GM18868 (cell line): ENCODE measurements at regions not wholly inside any gene's neighbourhood (a gene's known extent, or its start where the extent isn't known, plus 50 kb on each side); places are given as distances from the start of the nearest gene placed in this dataset.
A peak's percentile ranks its signal among the peaks of the same experiment; 100 is the strongest.
"Not testable (repeated sequence)": the region's sequence is repeated elsewhere in the genome, so short reads cannot be mapped to it uniquely, and the experiment has no call there.

Experiments
- ATAC-seq: cut with Tn5 transposase; IDR thresholded peaks from one replicate; pipeline ENCODE4 v1.9.1; 2021; ENCODE audit warnings: mild to moderate bottlenecking, moderate library complexity; ENCODE audit not compliant: unreplicated experiment

DNA sequence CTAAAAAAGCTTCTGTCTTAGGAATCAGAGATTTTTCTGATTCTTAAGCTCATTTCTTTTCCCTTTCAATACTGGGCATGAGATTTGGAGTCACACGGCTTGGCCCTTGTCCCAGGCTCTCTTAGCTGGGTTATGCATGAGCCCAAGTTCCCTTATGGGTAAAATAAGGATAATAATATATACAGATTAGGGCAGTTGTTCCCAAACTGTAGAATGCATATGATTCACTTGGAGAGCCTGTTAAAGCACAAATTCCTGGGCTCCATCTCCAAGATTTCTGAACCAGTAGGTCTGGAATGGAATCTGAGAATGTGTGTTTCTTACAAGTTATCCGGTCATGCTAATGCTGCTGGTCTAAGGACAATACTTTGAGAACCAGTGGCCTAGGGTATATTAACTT, 154.0 kb downstream of the REEP3 start:
- ATAC-seq: no peak

DNA sequence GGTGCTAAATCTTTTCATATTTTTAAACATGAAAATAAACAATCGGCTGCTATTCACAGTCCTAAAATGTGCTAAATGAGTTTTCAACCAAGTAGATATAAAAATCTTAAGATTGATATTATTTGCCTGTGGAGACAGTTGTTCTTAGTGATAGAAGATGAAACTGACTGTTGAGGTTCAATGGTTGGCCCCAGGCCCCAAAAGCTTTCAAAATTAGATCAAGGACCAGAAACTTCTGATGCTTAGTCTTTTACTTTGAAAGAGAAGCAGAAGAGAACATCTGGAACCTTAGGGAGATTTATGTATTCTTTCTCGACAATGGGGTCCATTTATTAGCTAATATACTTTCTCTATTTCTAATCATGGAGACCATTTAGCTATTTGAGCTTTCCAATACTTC, 155.8 kb downstream of the REEP3 start:
- peak; percentile 70 for ATAC-seq

DNA sequence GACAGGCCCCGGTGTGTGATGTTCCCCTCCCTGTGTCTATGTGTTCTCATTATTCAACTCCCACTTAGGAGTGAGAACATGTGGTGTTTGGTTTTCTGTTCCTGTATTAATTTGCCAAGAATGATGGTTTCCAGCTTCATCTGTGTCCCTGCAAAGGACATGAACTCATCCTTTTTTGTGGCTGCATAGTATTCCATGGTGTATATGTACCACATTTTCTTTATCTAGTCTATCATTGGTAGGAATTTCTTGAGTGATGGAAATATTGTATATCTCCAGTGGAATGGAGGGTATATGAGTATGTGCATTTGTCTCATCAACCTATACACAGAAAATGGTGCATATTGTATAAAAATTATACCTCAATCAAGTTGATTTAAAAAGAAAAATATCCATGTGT, 159.3 kb downstream of the REEP3 start:
- ATAC-seq: not testable (repeated sequence)

DNA sequence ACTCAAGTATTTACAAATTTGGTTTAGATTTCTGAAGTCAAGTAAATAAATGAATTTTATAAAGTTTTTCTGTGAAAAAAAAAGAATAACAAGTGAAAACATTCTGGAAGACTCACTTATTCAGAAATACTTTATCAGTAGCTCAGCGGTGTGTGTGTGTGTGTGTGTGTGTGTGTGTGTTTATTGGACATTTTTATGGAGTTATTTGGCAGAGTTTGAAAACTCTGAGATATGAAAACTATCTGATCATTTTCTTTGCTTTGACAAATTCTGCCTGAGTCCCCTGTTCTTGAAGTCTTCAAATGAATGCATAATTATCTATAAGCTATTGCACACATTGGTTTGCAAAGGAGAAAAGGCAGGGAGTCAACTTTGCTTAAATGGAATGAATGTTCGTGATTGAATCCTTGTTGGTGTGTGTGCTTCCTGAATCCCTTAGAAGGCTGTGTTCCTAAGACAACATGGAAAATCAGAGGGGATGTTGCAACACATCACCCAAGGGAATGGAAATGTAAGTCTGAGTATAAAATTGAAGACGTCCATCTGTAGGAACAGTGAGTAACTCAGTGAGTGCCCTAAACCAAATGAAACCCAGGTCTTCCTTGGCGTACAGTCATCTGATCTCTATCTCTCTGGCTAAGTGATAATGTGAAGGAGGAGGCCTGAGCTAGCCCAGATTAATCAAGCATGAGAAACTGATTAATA, 160.9 kb downstream of the REEP3 start:
- peak; percentile 69 for ATAC-seq

DNA sequence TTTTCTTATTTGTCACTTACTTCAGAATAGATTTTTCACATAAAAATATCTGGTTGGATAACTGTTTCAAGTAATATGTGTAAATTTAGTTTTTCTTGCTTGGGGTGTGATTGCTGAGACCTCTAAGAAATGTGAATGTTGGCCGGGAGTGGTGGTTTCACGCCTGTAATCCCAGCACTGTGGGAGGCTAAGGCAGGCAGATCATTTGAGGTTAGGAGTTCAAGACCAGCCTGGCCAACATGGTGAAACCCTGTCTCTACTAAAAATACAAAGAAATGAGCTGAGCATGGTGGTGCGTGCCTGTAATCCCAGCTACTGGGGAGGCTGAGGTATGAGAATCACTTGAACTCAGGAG, 161.5 kb downstream of the REEP3 start:
- ATAC-seq: not testable (repeated sequence)

DNA sequence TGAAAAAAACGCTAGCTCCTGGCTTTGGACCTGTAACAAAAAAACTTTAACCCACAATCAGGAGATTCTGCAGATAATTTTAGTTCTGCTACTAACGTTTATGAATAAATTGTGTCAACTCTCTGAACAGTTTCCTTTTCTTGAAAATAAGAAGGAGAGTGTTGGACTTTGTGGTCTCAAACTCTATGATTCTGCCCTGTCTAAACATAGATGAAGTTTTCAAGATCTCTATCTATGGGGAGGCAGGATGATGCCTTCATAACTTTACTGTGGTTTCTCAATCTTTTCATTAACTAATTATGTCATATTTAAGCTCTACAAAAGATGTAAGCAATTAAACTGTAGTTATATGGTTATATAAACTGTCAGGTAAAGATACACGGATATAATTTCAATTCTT, 162.0 kb downstream of the REEP3 start:
- ATAC-seq: peak; percentile 56

DNA sequence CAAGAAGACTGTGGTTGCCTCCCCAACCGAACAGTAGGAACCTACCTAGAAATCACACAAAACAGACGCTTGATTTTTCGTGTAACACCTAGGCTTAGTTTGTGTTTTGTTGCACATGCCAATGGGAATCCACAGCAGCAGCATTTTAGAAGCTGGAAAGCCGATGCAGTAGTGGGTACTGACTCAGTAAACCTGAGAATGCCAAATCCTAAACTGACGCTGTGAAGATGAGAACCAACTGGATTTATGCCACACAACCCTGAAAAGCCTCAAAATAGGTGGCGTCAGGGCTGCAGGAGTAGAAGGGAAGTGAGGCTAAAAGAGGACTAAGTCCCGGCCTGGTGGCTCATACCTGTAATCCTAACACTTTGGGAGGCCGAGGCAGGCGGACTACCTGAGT, 162.5 kb downstream of the REEP3 start:
- ATAC-seq: no peak

DNA sequence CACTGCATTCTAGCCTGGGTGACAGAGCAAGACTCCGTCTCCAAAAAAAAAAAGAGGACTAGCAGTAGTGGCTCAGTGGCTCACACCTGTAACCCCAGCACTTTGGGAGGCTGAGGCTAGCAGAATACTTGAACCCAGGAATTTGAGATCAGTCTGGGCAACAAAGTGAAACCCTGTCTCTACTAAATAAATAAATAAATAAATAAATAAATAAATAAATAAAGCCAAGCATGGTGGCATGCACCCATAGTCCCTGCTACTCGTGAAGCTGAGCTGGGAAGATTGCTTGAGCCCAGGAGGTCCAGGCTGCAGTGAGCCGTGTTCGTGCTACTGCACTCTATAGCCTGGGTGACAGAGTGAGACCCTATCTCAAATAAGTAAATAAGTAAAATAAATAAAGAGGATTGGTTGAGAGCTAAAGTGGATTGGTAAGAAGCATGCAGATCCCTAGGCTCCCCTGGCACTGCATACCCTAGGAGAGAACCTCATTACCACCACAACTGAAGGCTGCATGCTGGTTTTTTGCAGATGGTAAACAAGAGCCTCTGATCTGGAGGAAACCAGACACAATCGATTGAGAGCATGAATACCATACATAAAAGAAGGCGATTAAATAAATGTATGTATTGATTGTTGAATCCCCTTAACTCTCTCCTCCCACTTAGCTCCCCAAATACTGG, 163.2 kb downstream of the REEP3 start:
- ATAC-seq: no peak

DNA sequence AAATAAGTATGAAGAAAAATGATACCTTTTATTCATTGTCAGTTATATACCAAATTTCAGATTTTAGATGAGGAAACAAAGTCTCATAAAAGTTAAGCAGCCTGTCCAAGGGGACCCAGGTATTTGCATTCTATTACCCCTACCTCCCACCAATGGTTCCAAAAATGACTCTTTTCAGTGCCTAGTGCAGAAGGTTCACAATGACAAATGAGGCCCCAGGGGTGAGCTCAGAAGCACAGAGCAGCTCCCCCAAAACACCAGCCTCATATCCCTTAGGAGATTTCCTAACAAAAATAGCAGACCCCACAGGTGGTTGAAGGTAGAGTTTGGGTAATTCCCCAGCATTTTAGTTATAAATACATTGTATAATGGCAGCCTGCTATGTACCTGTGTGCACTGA, 168.6 kb downstream of the REEP3 start:
- peak; percentile 55 for ATAC-seq

DNA sequence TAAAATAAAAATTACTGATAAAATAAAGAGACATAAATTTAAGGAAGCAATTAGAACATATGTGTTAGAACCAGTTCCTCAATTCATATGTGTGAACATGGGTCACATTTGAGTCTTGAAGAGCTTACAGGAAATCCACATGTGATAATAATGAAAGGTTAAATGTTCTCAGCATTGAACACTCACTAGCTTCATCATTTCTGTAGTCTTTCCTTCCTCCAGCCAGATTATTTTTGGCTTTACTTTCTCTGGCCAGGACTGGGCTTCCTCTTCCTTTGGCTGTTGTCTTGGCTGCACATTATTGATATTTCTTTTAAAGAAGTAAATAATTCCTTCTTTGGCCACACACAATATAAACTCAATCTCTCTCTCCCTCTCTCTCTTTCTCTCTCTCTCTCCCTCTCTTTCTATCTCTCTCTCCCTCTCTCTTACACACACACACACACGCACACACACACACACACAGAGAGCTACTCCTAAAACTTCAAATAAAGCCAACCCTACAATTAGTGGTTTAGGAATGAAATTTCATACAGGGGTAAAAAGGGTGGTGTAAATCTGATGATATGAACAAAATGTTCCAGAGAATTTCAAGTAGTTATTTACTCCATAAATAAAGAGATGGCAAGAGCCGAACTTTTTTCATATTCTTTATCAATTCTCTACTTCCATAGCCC, 171.2 kb downstream of the REEP3 start:
- peak; percentile 81 for ATAC-seq

DNA sequence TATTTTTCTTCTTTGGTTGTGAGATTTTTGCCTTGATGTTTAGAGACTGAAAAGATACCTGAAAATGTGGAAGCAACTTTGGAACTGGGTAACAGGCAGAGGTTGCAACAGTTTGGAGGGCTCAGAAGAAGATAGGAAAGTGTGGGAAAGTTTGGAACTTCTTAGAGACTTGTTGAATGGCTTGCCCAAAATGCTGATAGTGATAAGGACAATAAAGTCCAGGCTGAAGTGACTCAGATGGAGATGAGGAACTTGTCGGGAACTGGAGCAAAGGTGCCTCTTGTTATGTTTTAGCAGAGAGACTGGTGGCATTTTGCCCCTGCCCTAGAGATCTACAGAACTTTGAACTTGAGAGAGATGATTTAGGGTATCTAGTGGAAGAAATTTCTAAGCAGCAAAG, 171.8 kb downstream of the REEP3 start:
- ATAC-seq: not testable (repeated sequence)

DNA sequence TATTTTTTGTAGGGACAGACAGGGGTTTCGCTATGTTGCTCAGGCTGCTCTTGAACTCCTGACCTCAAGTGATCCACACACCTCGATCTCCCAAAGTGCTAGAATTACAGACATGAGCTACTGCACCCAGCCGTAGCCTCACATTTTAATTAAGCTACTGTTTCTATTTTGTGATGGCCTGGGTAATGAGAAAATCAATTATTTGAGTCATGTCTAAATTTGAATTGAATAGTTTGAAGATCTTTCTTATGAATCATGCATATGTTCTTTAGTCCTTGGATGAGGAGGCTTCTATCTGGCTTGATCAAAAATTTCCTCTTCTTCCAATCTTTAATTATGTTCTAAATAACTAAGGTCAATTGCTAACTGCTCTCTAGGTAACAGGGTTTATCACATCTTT, 175.0 kb downstream of the REEP3 start:
- no peak for ATAC-seq

DNA sequence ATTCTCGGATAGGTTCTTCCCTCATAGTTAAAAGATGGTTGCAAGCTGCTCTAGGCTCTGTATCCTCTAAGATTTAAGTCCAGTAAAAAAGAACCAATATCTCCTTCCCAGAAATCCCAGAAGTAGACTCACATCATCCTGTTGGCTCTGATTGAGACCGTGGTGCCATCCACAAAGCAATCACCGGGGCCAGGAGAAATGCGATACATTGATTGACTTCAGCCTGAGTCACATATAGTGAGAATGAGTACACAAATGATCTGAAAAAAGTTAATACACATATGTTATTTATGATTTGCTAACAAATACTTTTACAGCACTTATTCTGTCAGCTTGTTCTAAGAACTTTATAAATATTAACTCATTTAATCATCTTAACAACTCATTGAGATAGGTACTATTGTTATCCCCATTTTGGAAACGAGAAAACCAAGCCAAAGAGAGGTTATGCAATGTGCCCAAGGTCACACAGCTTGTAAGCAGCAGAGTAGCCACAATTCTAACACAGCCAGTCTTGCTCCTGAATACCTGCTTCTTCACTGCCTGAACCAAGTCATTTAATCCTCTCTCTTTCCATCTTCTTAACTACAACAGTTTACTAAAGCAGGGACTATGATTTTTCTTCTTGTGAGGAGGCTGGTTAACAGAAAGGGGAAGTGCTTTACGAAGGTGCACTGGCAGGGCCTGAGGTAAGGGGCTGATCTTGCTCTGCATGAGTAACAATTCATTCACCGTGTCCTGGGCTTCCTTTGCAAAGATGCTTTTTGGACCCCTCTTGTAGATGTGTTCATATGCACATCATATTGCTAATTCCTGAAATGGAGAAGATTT, 177.0 kb downstream of the REEP3 start:
- ATAC-seq: peak; percentile 74

DNA sequence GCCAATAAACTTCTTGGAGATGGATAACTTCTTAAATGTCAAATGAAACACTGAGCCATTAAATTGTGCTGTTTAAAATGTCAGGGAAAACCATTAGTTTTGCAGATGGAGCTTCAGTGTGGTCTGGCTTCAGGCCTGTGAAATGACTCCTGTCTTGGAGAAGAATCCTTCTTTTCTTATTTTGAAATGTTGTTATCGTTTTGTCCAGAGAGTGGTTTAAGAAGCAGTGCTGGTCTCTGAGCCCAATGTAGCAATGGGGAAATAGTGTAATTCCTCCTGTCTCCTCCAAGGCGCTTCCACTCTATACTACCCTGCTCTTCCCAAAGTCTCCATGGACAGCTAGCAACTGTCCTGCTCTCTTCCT, 177.6 kb downstream of the REEP3 start:
- no peak for ATAC-seq

DNA sequence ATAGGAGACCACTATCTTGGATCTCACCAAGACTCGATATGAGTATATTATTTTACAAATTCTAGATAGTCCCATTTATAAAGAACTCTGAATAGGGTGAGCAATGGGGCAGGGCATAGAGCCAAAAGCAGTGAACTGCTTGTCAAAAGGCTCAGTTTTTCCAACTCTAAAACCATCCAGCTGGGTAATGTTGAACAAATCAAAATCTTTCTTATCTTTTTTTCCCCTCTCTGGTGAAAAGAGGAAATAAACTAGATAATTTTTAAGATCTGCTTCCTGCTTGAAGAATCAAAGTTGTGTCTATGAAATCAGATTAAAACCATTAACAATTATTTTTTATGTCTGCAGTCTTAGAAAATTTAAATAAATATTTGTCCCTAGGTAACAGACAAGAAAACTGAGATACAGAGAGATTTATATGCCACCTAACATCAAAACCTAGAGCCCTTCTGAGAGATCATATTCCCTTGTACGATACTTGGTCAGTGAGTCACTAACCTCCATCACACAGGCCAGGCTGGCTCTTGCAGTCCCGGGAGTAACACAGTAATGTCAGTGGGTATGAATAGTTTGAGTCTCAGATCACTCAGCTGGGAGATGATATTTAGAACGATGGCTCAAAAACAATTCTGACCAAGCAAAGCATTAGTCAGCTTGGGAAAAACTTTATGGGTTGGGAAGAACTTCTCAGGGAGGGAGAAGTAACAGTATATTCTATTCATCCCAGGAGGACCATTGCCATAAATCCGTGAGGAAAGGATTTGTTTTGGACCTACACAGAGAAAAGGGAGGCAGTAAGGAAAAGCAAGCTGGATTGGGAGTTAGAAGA, 178.8 kb downstream of the REEP3 start:
- no peak for ATAC-seq

DNA sequence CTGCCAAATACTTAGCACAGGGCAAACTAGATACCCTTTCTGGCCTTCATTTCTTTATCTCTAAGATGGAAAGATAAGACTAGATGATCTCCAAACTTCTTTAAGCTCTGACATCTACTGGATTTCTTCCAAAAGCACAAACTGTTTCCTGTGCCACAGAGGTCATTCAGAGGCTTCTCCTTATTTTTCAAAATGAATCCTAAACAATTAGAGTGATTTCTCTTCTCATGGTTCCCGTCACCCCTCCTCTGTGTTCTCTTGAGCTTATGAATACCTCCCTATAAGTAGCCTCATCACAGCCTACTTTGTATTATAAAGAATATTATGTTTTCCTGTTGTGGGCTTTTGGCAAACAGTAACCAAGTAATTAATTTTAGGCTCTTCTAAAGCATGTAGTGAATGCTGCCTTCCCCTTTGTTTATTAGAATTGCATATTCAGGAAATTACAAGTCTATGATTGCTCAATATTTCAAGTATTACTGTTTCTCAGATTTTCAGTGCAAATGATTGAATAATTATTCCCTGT, 179.5 kb downstream of the REEP3 start:
- ATAC-seq: no peak

DNA sequence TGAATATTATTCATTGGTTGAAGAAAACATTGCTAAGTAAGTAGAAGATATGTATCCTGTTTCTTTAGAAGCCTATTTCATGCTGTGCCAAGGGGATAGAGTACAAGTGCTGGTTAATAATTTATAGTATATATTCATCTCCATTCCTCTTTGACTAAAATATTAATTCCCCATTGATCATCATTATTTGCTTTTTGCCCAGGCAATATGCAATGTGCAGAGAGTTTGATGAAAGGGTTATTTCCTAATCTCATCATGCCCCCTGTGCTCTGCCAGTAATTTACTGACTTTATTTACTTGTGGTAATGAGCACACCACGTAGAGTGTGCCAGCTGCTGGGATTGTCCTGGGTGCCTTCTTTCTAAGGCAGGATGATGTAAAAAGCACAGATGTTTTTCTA, 180.9 kb downstream of the REEP3 start:
- ATAC-seq: no peak

DNA sequence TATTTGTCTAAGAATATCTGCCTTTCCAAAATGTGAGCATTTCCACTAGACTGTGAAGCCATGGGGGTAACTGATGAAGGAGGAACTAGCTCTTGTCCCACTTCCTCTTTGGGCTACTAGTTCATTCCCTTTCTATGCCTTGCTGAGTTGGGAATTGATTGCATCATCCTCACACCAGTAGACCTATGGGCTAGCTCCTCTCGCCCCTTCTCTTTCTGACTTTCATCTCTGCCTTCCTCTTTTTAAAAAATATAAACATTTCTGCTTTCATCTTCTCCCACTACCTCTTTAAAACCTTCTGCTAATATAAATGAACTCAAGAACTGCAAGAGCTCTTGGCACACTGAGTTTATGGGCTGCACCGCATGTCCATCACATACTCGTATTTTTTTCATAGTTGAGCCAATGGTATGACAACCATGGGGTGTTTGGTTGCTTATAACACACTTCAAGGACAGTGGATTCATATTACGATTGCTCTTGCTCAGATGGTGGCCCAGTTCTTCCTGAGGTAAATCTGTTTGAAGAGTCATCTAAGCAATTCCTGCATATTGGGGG, 182.0 kb downstream of the REEP3 start:
- ATAC-seq: peak; percentile 30

DNA sequence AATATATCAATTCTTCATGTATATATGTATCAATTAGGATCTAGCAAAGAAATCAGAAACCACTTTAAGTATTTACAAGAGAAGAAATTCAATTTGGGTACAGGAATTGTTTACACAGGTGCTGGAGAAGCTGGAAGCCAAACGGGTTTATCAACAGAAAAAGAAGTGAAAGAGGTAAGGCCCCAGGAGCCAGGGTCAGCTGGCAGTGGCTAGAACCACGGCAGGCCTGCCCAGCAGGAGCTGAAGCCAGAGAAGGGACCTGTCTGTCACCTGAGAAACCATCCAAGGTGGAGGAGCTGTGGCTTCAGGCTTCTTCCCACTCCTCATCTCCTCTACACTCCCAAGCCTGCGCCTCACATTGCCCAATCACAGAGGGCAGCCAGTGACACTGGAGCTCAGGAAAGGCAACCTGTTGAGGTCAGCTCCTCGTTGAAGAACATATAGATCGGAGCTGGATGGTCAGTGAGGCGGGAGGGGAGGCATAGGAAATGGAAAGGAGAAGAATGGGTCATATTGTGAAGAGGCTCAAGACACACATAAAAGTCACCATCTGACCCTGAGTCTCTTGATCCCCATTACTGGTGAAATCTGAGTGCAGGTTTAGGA, 182.6 kb downstream of the REEP3 start:
- ATAC-seq: no peak
